Astrocyte (in vitro differentiated cells and primary cell): ENCODE measurements at regions not wholly inside any gene's neighbourhood (a gene's known extent, or its start where the extent isn't known, plus 50 kb on each side); places are given as distances from the start of the nearest gene placed in this dataset.

Experiments
- DNase-seq: peaks from one replicate; pipeline ENCODE4 v3.0.0-alpha.2; 2010; ENCODE audit warnings: low read depth
- FAIRE-seq: peaks from 2 replicates; lab custom pipeline; 2011; peaks lifted over from hg19 to GRCh38; lab: Jason Lieb, UNC
- H2AFZ ChIP-seq: 2 replicates; pipeline ENCODE4 v1.6.0; 2012; ENCODE audit warnings: low read depth, low read length, inconsistent platforms
- H3K27ac ChIP-seq: 2 replicates; pipeline ENCODE4 v1.5.1; 2011; ENCODE audit warnings: low read depth, low read length, inconsistent platforms
- H3K27me3 ChIP-seq: 2 replicates; pipeline ENCODE4 v1.6.0; 2011; ENCODE audit warnings: low read length, inconsistent platforms; ENCODE audit not compliant: insufficient read depth
- H3K36me3 ChIP-seq: 2 replicates; pipeline ENCODE4 v1.5.1; 2011; ENCODE audit warnings: low read length, inconsistent platforms; ENCODE audit not compliant: insufficient read depth
- H3K4me1 ChIP-seq: 2 replicates; pipeline ENCODE4 v1.5.1; 2011; ENCODE audit warnings: low read length, inconsistent platforms; ENCODE audit not compliant: insufficient read depth
- H3K4me2 ChIP-seq: 2 replicates; pipeline ENCODE4 v1.6.0; 2012; ENCODE audit warnings: low read length, inconsistent platforms
- H3K4me3 ChIP-seq: 2 replicates; pipeline ENCODE4 v1.5.1; 2011; ENCODE audit warnings: low read depth, mild to moderate bottlenecking, low read length, inconsistent platforms; ENCODE audit not compliant: insufficient read depth
- H3K79me2 ChIP-seq: 2 replicates; pipeline ENCODE4 v1.6.0; 2012; ENCODE audit warnings: mild to moderate bottlenecking, low read length, inconsistent platforms; ENCODE audit not compliant: insufficient read depth
- H3K9ac ChIP-seq: 2 replicates; pipeline ENCODE4 v1.6.0; 2012; ENCODE audit warnings: mild to moderate bottlenecking, low read length, inconsistent platforms
- H3K9me3 ChIP-seq: 2 replicates; pipeline ENCODE4 v1.5.1; 2012; ENCODE audit warnings: low read depth, mild to moderate bottlenecking, low read length, inconsistent platforms; ENCODE audit not compliant: insufficient read depth
- H4K20me1 ChIP-seq: 2 replicates; pipeline ENCODE4 v1.6.0; 2012; ENCODE audit warnings: low read length, inconsistent platforms; ENCODE audit not compliant: insufficient read depth
- H3K27ac Mint-ChIP-seq: one replicate; pipeline ENCODE4 v1.8.0; 2021; ENCODE audit warnings: mild to moderate bottlenecking, mixed read lengths; ENCODE audit not compliant: unreplicated experiment
- H3K27me3 Mint-ChIP-seq: one replicate; pipeline ENCODE4 v1.8.0; 2021; ENCODE audit warnings: low read depth, mixed read lengths; ENCODE audit not compliant: unreplicated experiment
- H3K36me3 Mint-ChIP-seq: one replicate; pipeline ENCODE4 v1.8.0; 2021; ENCODE audit warnings: low read depth, mixed read lengths; ENCODE audit not compliant: unreplicated experiment
- H3K4me1 Mint-ChIP-seq: one replicate; pipeline ENCODE4 v1.8.0; 2021; ENCODE audit warnings: low read depth, mixed read lengths; ENCODE audit not compliant: unreplicated experiment
- H3K4me3 Mint-ChIP-seq: one replicate; pipeline ENCODE4 v1.8.0; 2021; ENCODE audit warnings: mild to moderate bottlenecking, moderate library complexity, mixed read lengths; ENCODE audit not compliant: unreplicated experiment
- H3K9me3 Mint-ChIP-seq: one replicate; pipeline ENCODE4 v1.8.0; 2021; ENCODE audit warnings: mild to moderate bottlenecking, mixed read lengths; ENCODE audit not compliant: unreplicated experiment
- CTCF ChIP-seq: IDR thresholded peaks from 2 replicates; pipeline ENCODE4 v1.5.1; 2011; ENCODE audit warnings: low read depth, mild to moderate bottlenecking, inconsistent platforms, low read length, moderate library complexity; ENCODE audit not compliant: insufficient read depth
- EZH2 ChIP-seq: IDR thresholded peaks from 2 replicates; pipeline ENCODE4 v1.6.1; 2012; ENCODE audit warnings: mild to moderate bottlenecking, low read length, inconsistent platforms; ENCODE audit not compliant: insufficient read depth

DNA sequence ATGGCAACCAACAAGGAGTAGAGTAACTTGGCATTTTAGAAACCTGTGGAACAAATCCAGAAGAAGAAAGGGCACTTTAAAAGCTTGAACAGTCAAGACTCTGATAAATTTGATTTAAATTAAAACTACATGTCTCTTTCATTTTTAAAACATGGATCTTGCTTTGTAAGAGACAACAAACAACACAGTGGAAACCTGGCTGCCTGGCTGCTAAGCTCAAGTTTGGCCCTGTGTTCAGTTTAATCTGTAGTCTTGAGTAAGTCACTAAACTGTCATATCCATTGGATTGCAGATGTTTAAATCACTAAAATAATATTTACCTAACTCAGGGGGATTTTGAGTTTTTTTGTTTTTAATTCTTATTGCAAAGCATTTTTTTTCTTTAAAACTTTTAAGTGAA is 374.9 kb upstream of the SEMA3D start:
- H3K9ac ChIP-seq: no peak overlapping the region
- no peaks in the 10 kb centered on the region for H3K36me3 Mint-ChIP-seq
- no peak for TF ChIP-seq CTCF
- TF ChIP-seq EZH2: no peak
- H3K36me3 ChIP-seq: no peaks in the 10 kb centered on the region
- H3K27ac Mint-ChIP-seq: no peak overlapping the region
- no peak overlapping the region for H3K4me2 ChIP-seq
- H3K27me3 Mint-ChIP-seq: no peaks in the 10 kb centered on the region
- FAIRE-seq (no peak), DNase-seq (no peak)
- H3K4me1 ChIP-seq: no peaks in the 10 kb centered on the region
- no peak overlapping the region for H2AFZ ChIP-seq
- H3K9me3 ChIP-seq: no peaks in the 10 kb centered on the region
- no peak overlapping the region for H3K4me3 Mint-ChIP-seq
- no peaks in the 10 kb centered on the region for H3K79me2 ChIP-seq
- no peak overlapping the region for H3K27ac ChIP-seq
- no peak overlapping the region for H3K4me3 ChIP-seq
- no peaks in the 10 kb centered on the region for H3K4me1 Mint-ChIP-seq
- no peaks in the 10 kb centered on the region for H3K9me3 Mint-ChIP-seq
- H4K20me1 ChIP-seq: no peaks in the 10 kb centered on the region
- no peaks in the 10 kb centered on the region for H3K27me3 ChIP-seq

- Histone ChIP-seq H4K20me1 (no peaks in the 10 kb centered on the region), H3K36me3 (no peaks in the 10 kb centered on the region), H3K9me3 (no peaks in the 10 kb centered on the region), H3K4me1 (no peaks in the 10 kb centered on the region), H3K27me3 (no peaks in the 10 kb centered on the region), H3K79me2 (no peaks in the 10 kb centered on the region), H3K27ac (no peak overlapping the region), H3K4me3 (no peak overlapping the region), H3K9ac (no peak overlapping the region), H3K4me2 (no peak overlapping the region), H2AFZ (no peak overlapping the region)
- no peak overlapping the region for H3K27ac Mint-ChIP-seq
- H3K27me3 Mint-ChIP-seq: no peaks in the 10 kb centered on the region
- peaks cover 6% of the 10 kb centered on the region for H3K4me1 Mint-ChIP-seq
- H3K36me3 Mint-ChIP-seq: no peaks in the 10 kb centered on the region
- peak; percentile 55 for FAIRE-seq
- TF ChIP-seq CTCF (peak; percentile 79), EZH2 (no peak)
- no peak overlapping the region for H3K4me3 Mint-ChIP-seq
- no peaks in the 10 kb centered on the region for H3K9me3 Mint-ChIP-seq
- DNase-seq: peak; percentile 67
Observed at GRCh38 chr7:85554236-85555178, 367.7 kb upstream of the SEMA3D start.
